ENCODE measurements at regions not wholly inside any gene's neighbourhood (a gene's known extent, or its start where the extent isn't known, plus 50 kb on each side); places are given as distances from the start of the nearest gene placed in this dataset.

- TF ChIP-seq CTCF (IDR thresholded peaks at IDR 0.05) (no peak), POLR2A (IDR thresholded peaks at IDR 0.05) (no peak), EP300 (IDR thresholded peaks at IDR 0.05) (no peak), POLR2AphosphoS5 (IDR thresholded peaks at IDR 0.05) (no peak)
Measured at GRCh38 chr13:110989331-110989730, 74.5 kb upstream of the ANKRD10 start.
